Heart left ventricle (tissue), 16 donors: ENCODE measurements at regions not wholly inside any gene's neighbourhood (a gene's known extent, or its start where the extent isn't known, plus 50 kb on each side); places are given as distances from the start of the nearest gene placed in this dataset.
"Not testable (repeated sequence)": the region's sequence is repeated elsewhere in the genome, so short reads cannot be mapped to it uniquely, and the experiment has no call there.

Source experiments
- ATAC-seq, 4 donors: fragments of 200-7000 bp; cut with Tn5 transposase; one replicate each; pipeline ENCODE4 v1.9.1; 2020 to 2022; ENCODE audit warnings: moderate library complexity in 4 of 4, mild to moderate bottlenecking in 3 of 4, moderate number of reproducible peaks in 1 of 4
- DNase-seq, 5 donors: peaks; one replicate each; pipeline ENCODE4 v3.0.0-alpha.2; 2020
- H3K27ac ChIP-seq, 12 donors: fragments of 200-600 bp; sonication (generic) in 4 of 12; one replicate each; pipeline versions ENCODE4 v1.5.0 to v1.8.0; 2016 to 2022; ENCODE audit warnings: mild to moderate bottlenecking in 2 of 12
- H3K27me3 ChIP-seq, 9 donors: fragments of 200-600 bp; sonication (generic) in 2 of 9; one replicate each; pipeline versions ENCODE4 v1.5.1 to v1.8.0; 2016 to 2022; ENCODE audit warnings: mild to moderate bottlenecking in 3 of 9
- H3K36me3 ChIP-seq, 9 donors: fragments of 200-600 bp; sonication (generic) in 2 of 9; one replicate each; pipeline versions ENCODE4 v1.5.0 to v1.8.0; 2018 to 2022; ENCODE audit warnings: mild to moderate bottlenecking in 2 of 9
- H3K4me1 ChIP-seq, 12 donors: fragments of 200-600 bp; sonication (generic) in 4 of 12; one replicate each; pipeline versions ENCODE4 v1.5.0 to v1.8.0; 2016 to 2022; ENCODE audit warnings: mild to moderate bottlenecking in 3 of 12
- H3K4me3 ChIP-seq, 12 donors: fragments of 200-600 bp; sonication (generic) in 4 of 12; one replicate each; pipeline versions ENCODE4 v1.5.0 to v1.8.0; 2017 to 2022; ENCODE audit warnings: mild to moderate bottlenecking in 9 of 12, moderate library complexity in 4 of 12
- H3K9me3 ChIP-seq, 12 donors: fragments of 200-600 bp; sonication (generic) in 4 of 12; one replicate each; pipeline versions ENCODE4 v1.5.0 to v1.8.0; 2016 to 2022; ENCODE audit warnings: mild to moderate bottlenecking in 1 of 12
- POLR2A ChIP-seq, 2 donors: fragments of 450-650 bp; IDR thresholded peaks; one replicate each; pipeline ENCODE4 v1.6.1; 2017; ENCODE audit warnings: antibody characterized with exemption in 2 of 2, mild to moderate bottlenecking in 2 of 2, moderate library complexity in 2 of 2
- WGBS, 4 donors: extraction: QIAGEN DNeasy Blood & Tissue Kit in 2 of 4; methylation state at CpG; one replicate each; pipeline versions ENCODE4 v1.1.5 to v1.1.7; 2013 to 2018; 5-methylcytosine and 5-hydroxymethylcytosine counted together
- intact Hi-C, 10 donors: fragments of 100-400 bp; cut with DNase I; formaldehyde crosslinking; loops; one replicate each; pipeline versions ENCODE4 v1.11.1 to v1.14.2; 2022
- TF ChIP-seq, protein P1 (sequence below), 12 donors: fragments of 200-600 bp; sonication (generic) in 4 of 12; IDR thresholded peaks; one replicate each; pipeline versions ENCODE4 v1.5.0 to v1.8.0; 2018 to 2022; ENCODE audit warnings: antibody characterized with exemption in 12 of 12, mild to moderate bottlenecking in 5 of 12
- donor health status: ischemic (EF 13 %, LVEDD 7.1; RV severe dilation, severe dysfunction).
- donor health status: healthy with polysubstance abuse.
- donor health status: DM: no; HTN: yes; CAD: no.
- donor health status: DM: no; HTN: no; CAD: no.
- donor health status: ischemic (EF 25% LVEDD 6.9; RV normal size, moderate dysfunction).
- donor health status: ischemic (EF 25% LVEDD 5.7; RV mildly dilated, moderate dysfunction).
- donor health status: healthy.
- donor health status: DM: yes; HTN: yes; CAD: no.
- donor health status: ischemic (EF 35%, LVEDD 5.7; RV mildly dilated, moderate dysfunction).
- donor health status: nonischemic (EF 11% LVEDD 7.7; RV severe dilation, severe dysfunction).
- donor health status: DM: yes; HTN: yes; CAD: no.
- donor health status: PGD.
- donor health status: ischemic (EF 29% LVEDD 5.4; RV normal size, mild dysfunction).
- donor health status: nonischemic (EF 23%, LVEDD 6.1; RV moderate dilation, normal function).

DNA sequence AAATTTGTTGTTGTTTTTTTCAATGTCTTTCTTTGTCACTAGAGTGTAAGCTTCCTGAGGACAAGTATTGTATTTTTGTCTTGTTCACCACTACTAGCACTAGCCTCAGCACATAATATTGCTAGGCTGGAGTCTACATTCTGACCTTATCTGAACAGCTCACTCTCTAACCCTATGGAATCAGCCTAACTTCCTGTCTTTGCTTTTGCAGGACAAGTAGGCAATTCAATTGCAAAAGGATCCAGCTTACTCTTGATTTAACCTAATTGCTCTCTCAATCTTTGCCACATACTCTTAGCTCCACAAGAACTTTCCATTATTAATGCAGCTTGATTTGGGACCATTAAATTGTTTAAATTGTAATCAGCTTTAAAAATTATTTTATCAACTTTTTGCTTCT is 308.5 kb downstream of the MAN2A1 start:
- TF ChIP-seq POLR2A (IDR thresholded peaks at IDR 0.05) = no peak
- TF ChIP-seq, protein P1, sequence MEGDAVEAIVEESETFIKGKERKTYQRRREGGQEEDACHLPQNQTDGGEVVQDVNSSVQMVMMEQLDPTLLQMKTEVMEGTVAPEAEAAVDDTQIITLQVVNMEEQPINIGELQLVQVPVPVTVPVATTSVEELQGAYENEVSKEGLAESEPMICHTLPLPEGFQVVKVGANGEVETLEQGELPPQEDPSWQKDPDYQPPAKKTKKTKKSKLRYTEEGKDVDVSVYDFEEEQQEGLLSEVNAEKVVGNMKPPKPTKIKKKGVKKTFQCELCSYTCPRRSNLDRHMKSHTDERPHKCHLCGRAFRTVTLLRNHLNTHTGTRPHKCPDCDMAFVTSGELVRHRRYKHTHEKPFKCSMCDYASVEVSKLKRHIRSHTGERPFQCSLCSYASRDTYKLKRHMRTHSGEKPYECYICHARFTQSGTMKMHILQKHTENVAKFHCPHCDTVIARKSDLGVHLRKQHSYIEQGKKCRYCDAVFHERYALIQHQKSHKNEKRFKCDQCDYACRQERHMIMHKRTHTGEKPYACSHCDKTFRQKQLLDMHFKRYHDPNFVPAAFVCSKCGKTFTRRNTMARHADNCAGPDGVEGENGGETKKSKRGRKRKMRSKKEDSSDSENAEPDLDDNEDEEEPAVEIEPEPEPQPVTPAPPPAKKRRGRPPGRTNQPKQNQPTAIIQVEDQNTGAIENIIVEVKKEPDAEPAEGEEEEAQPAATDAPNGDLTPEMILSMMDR (IDR thresholded peaks at IDR 0.05) = no peak
- intact Hi-C loops = no loop called here
- H3K27me3 ChIP-seq = no peaks in the 10 kb centered on the region
- no peaks in the 10 kb centered on the region for H3K9me3 ChIP-seq
- no peaks in the 10 kb centered on the region for H3K36me3 ChIP-seq
- ATAC-seq (no peak), DNase-seq (no peak)
- no peak overlapping the region for H3K27ac ChIP-seq
- H3K4me3 ChIP-seq = no peak overlapping the region
- H3K4me1 ChIP-seq = peaks cover 0 to 14% (median 0%) of the 10 kb centered on the region in 12 donors

DNA sequence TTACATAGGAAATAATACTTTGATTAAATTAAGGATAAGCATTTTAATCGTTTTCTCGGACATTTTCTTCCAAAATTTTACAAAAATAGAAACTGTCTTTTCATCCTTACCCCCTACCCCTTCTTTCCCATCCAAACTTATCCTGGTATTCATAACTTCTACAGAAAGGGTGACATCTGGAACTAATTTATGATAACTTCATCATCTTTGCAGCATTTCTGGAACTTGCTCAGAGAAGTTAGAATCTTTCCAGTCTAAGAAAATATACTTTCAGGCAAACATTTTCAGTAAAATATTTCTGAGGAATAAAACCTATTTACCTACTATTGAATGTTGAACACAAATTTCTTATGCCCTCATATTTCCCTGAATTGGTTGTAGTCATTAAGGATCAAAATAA is 309.0 kb downstream of the MAN2A1 start:
- Histone ChIP-seq H3K27me3 (no peaks in the 10 kb centered on the region), H3K36me3 (no peaks in the 10 kb centered on the region), H3K27ac (peak overlapping the region in 1 of 12 donors; percentile 38), H3K4me1 (peaks cover 0 to 14% (median 0%) of the 10 kb centered on the region in 12 donors), H3K9me3 (no peaks in the 10 kb centered on the region), H3K4me3 (no peak overlapping the region)
- 27 to 31% (median 31%) methylated on average over 2 of the region's 2 CpGs for WGBS, 4 donors
- intact Hi-C loops = no loop called here
- no peak for DNase-seq
- ATAC-seq = no peak
- TF ChIP-seq POLR2A (IDR thresholded peaks at IDR 0.05) = no peak
- TF ChIP-seq, protein P1 (IDR thresholded peaks at IDR 0.05) = no peak

DNA sequence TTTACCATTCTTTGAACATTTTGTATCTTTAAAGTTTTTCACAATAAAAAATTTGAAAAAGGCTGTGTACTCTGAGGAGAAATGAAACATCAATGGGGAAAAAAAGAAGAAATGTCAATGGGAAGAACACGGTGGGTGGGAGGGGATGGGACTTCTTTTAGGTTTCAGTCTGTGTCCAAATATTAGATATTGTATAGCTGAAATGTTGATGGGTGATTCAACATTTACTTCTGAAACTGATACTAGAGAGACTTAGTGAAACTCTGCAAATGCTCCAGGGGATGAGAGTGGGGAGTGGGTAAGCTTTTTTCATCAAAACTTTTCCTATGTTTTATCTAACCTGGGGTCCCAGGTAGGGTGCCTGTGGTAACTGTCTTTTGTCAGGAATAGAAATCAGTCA is 311.9 kb downstream of the MAN2A1 start:
- no peaks in the 10 kb centered on the region for H3K9me3 ChIP-seq

DNA sequence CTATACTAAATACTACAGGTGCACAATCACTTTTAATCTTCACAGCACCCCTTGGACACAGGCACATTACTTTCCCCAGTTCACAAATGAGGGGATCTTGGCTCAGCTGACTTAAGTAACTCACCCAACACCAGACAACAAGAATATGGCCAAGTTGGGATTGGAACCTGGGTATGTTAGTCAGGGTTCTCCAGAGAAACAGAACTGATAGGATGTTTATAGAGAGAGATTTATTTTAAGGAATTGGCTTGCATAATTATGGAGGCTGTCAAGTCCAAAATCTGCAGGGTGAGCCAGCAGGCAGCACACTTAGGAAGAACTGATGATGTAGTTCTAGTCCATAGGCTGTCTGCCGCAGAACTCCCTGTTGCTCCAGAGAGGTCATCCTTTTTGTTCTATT is 312.9 kb downstream of the MAN2A1 start:
- Histone ChIP-seq H3K36me3 (no peaks in the 10 kb centered on the region), H3K27me3 (no peaks in the 10 kb centered on the region), H3K4me3 (no peak overlapping the region), H3K4me1 (peaks cover 0 to 14% (median 0%) of the 10 kb centered on the region in 12 donors), H3K27ac (peak overlapping the region in 1 of 12 donors; percentile 61), H3K9me3 (no peaks in the 10 kb centered on the region)
- ATAC-seq = no peak
- DNase-seq = no peak
- no peak for TF ChIP-seq POLR2A (IDR thresholded peaks at IDR 0.05)
- TF ChIP-seq, protein P1 (IDR thresholded peaks at IDR 0.05) = no peak
- WGBS, 4 donors = 94 to 100% (median 98%) methylated on average over 1 of the region's 1 CpG
- intact Hi-C loops = no loop called here

More for the DNA sequence above, 311.9 kb downstream of the MAN2A1 start:
- no peak for DNase-seq
- H3K4me3 ChIP-seq = no peak overlapping the region
- intact Hi-C loops = no loop called here
- H3K36me3 ChIP-seq = no peaks in the 10 kb centered on the region
- no peaks in the 10 kb centered on the region for H3K27me3 ChIP-seq
- H3K4me1 ChIP-seq = peaks cover 0 to 14% (median 0%) of the 10 kb centered on the region in 12 donors
- 73 to 84% (median 81%) methylated on average over 1 of the region's 1 CpG for WGBS, 4 donors
- ATAC-seq = no peak
- TF ChIP-seq, protein P1 (IDR thresholded peaks at IDR 0.05) = no peak
- TF ChIP-seq POLR2A (IDR thresholded peaks at IDR 0.05) = no peak
- H3K27ac ChIP-seq = peak overlapping the region in 2 of 12 donors; percentile 61 to 79

DNA sequence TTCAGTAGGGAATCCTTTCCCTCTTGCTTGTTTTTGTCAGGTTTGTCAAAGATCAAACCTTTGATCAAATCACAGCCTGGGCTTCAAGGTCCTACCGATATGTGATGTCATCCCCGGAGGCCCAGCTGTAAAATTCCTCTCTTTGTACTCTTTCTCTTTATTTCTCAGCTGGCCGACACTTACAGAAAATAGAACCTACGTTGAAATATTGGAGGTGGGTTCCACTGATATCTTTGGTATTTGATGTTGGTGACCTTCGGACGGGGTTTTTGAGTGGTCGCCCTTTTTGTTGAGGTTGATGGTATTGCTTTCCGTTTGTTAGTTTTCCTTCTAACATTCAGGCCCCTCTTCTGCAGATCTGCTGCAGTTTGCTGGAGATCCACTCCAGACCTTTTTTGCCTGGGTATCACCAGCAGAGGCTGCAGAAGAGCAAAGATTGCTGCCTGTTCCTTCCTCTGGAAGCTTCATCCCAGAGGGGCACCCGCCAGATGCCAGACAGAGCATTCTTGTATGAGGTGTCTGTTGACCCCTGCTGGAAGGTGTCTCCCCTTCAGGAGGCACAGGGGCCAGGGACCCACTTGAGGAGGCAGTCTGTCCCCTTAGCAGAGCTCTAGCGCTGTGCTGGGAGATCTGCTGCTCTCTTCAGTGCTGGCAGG is 316.3 kb downstream of the MAN2A1 start:
- intact Hi-C loops, H3K27ac ChIP-seq, H3K4me3 ChIP-seq, H3K36me3 ChIP-seq, DNase-seq, ATAC-seq, H3K27me3 ChIP-seq, H3K9me3 ChIP-seq: not testable (repeated sequence)
- 86 to 92% (median 90%) methylated on average over 10 of the region's 10 CpGs for WGBS, 4 donors
- peaks cover 0 to 12% (median 0%) of the 10 kb centered on the region in 12 donors for H3K4me1 ChIP-seq
